Activated CD8-positive, alpha-beta T cell treated with anti-CD3 and anti-CD28 coated beads for 36 hours (primary cell): ENCODE measurements at regions not wholly inside any gene's neighbourhood (a gene's known extent, or its start where the extent isn't known, plus 50 kb on each side); places are given as distances from the start of the nearest gene placed in this dataset.
"Not testable (repeated sequence)": the region's sequence is repeated elsewhere in the genome, so short reads cannot be mapped to it uniquely, and the experiment has no call there.

ENCODE experiments used
- ATAC-seq: fragments of 200-7000 bp; cut with Tn5 transposase; one replicate; pipeline ENCODE4 v1.10.0; 2021; ENCODE audit warnings: mild to moderate bottlenecking, moderate library complexity
- CTCF ChIA-PET: fragments of 350-600 bp; sonication (Branson Sonifier 250); formaldehyde crosslinking; loops from one replicate; lab custom pipeline; 2021; ENCODE audit warnings: antibody characterized with exemption; lab: Charles Lee
- POLR2A ChIA-PET: fragments of 350-600 bp; sonication (Branson Sonifier 250); formaldehyde crosslinking; loops from one replicate; lab custom pipeline; 2021; ENCODE audit warnings: antibody characterized with exemption; lab: Charles Lee
- DNase-seq: peaks from one replicate; pipeline ENCODE4 v3.0.0-alpha.2; 2020
- H3K27ac Mint-ChIP-seq: one replicate; pipeline ENCODE4 v1.8.0; 2021; ENCODE audit warnings: mild to moderate bottlenecking, mixed read lengths
- H3K27me3 Mint-ChIP-seq: one replicate; pipeline ENCODE4 v1.8.0; 2021; ENCODE audit warnings: mixed read lengths
- H3K36me3 Mint-ChIP-seq: one replicate; pipeline ENCODE4 v1.8.0; 2021; ENCODE audit warnings: low read depth, mixed read lengths
- H3K4me1 Mint-ChIP-seq: one replicate; pipeline ENCODE4 v1.8.0; 2021; ENCODE audit warnings: low read depth, mixed read lengths
- H3K4me3 Mint-ChIP-seq: one replicate; pipeline ENCODE4 v1.8.0; 2021; ENCODE audit warnings: mild to moderate bottlenecking, moderate library complexity, mixed read lengths
- H3K9me3 Mint-ChIP-seq: one replicate; pipeline ENCODE4 v1.8.0; 2021; ENCODE audit warnings: mixed read lengths
- intact Hi-C: fragments of 100-400 bp; cut with micrococcal nuclease; formaldehyde crosslinking; loops from one replicate; pipeline ENCODE4 v1.10.0; 2022
- TF ChIP-seq, protein P1 (sequence below): fragments of 200-600 bp; IDR thresholded peaks from one replicate; pipeline ENCODE4 v1.8.0; 2022; ENCODE audit warnings: antibody characterized with exemption, mild to moderate bottlenecking

DNA sequence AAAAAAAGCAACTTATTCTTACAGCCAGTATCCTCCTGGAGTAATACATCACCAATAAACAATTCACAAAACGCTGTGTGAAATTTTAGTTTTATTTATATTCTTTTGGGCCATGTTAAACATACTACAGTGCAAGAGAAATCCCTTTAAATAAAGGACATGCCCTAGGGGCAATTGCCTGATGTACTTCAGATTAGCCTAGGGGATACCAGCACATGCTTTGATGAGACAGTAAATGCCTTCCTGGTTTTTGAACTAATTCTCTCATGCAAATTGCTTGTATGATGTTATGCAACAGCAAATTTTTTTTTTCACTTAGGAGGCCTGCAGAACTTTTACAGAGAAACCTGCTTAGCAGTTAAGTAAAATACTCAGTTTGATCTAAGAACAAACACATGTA lies 711.9 kb upstream of the FRG1 start:
- ATAC-seq (no peak), DNase-seq (no peak)
- TF ChIP-seq, protein P1, sequence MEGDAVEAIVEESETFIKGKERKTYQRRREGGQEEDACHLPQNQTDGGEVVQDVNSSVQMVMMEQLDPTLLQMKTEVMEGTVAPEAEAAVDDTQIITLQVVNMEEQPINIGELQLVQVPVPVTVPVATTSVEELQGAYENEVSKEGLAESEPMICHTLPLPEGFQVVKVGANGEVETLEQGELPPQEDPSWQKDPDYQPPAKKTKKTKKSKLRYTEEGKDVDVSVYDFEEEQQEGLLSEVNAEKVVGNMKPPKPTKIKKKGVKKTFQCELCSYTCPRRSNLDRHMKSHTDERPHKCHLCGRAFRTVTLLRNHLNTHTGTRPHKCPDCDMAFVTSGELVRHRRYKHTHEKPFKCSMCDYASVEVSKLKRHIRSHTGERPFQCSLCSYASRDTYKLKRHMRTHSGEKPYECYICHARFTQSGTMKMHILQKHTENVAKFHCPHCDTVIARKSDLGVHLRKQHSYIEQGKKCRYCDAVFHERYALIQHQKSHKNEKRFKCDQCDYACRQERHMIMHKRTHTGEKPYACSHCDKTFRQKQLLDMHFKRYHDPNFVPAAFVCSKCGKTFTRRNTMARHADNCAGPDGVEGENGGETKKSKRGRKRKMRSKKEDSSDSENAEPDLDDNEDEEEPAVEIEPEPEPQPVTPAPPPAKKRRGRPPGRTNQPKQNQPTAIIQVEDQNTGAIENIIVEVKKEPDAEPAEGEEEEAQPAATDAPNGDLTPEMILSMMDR = no peak
- H3K9me3 Mint-ChIP-seq = peaks cover 6% of the 10 kb centered on the region
- ChIA-PET POLR2A (no interaction called here), CTCF (no interaction called here)
- H3K4me1 Mint-ChIP-seq = no peaks in the 10 kb centered on the region
- no peak overlapping the region for H3K27ac Mint-ChIP-seq
- intact Hi-C loops = no loop called here
- H3K4me3 Mint-ChIP-seq = no peak overlapping the region
- H3K27me3 Mint-ChIP-seq = no peaks in the 10 kb centered on the region
- H3K36me3 Mint-ChIP-seq = no peaks in the 10 kb centered on the region

DNA sequence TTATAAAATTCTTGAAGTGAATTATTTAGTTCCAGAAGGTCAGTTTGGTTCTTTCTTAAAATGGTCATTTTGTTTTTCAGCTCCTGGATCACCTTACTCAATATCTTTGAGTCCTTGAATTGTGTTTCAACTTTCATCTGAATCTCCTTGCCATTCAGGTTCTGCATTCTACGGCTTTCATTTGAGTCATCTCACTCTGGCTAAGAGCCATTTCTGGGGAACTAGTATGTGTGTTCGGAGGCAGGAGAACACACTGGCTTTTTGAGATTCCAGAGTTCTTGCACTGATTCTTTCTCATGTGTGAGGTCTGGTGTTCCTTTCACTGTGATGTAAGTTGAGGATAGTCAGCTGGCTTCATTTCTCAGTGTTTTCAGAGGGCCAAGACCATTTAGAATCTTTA lies 708.4 kb upstream of the FRG1 start:
- H3K36me3 Mint-ChIP-seq = no peaks in the 10 kb centered on the region
- no peak overlapping the region for H3K27ac Mint-ChIP-seq
- peaks cover 7% of the 10 kb centered on the region for H3K9me3 Mint-ChIP-seq
- CTCF ChIA-PET = no interaction called here
- POLR2A ChIA-PET = no interaction called here
- no peak for DNase-seq
- no peaks in the 10 kb centered on the region for H3K4me1 Mint-ChIP-seq
- H3K27me3 Mint-ChIP-seq = no peaks in the 10 kb centered on the region
- intact Hi-C loops = no loop called here
- no peak for ATAC-seq
- TF ChIP-seq, protein P1 = no peak
- no peak overlapping the region for H3K4me3 Mint-ChIP-seq

DNA sequence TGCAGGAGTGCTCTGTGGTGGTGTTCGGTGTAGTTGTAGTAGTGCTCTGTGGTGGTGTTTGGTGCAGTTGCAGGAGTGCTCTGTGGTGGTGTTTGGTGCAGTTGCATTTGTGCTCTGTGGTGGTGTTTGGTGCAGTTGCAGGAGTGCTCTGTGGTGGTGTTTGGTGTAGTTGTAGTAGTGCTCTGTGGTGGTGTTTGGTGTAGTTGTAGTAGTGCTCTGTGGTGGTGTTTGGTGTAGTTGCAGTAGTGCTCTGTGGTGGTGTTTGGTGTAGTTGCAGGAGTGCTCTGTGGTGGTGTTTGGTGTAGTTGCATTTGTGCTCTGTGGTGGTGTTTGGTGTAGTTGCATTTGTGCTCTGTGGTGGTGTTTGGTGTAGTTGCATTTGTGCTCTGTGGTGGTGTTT lies 706.9 kb upstream of the FRG1 start:
- H3K4me3 Mint-ChIP-seq, CTCF ChIA-PET, intact Hi-C loops: not testable (repeated sequence)

DNA sequence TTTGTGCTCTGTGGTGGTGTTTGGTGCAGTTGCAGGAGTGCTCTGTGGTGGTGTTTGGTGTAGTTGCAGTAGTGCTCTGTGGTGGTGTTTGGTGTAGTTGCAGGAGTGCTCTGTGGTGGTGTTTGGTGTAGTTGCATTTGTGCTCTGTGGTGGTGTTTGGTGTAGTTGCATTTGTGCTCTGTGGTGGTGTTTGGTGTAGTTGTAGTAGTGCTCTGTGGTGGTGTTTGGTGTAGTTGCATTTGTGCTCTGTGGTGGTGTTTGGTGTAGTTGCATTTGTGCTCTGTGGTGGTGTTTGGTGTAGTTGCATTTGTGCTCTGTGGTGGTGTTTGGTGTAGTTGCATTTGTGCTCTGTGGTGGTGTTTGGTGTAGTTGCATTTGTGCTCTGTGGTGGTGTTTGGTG lies 705.7 kb upstream of the FRG1 start:
- intact Hi-C loops, ATAC-seq, H3K36me3 Mint-ChIP-seq, POLR2A ChIA-PET, H3K4me3 Mint-ChIP-seq, DNase-seq, H3K9me3 Mint-ChIP-seq, CTCF ChIA-PET, H3K27me3 Mint-ChIP-seq, H3K4me1 Mint-ChIP-seq, H3K27ac Mint-ChIP-seq: not testable (repeated sequence)

More for the DNA sequence above, 706.9 kb upstream of the FRG1 start:
- H3K36me3 Mint-ChIP-seq, H3K27ac Mint-ChIP-seq, DNase-seq, H3K27me3 Mint-ChIP-seq, POLR2A ChIA-PET, H3K4me1 Mint-ChIP-seq, H3K9me3 Mint-ChIP-seq, ATAC-seq: not testable (repeated sequence)

DNA sequence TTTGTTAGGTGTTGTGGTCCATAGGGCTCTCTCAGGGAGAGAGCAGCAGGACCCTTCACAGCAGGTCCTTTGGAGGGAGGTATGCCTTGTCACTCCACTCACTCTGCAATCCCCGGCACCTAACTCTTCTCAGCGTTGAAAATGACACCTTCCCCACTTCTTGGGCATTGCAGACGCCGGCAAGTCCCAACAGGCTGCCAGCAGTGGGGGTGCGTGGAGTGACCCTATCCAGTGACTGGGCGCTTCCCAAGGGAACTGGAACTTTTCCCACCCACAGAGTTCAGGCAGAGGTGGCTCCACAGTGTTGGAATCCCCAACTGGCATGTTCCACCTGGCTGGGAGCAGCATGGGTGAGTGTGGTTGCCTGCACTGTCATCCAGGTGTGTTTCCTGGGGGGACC lies 705.1 kb upstream of the FRG1 start:
- Mint-ChIP-seq H3K9me3 (peaks cover 5% of the 10 kb centered on the region), H3K27me3 (no peaks in the 10 kb centered on the region), H3K4me3 (no peak overlapping the region), H3K4me1 (no peaks in the 10 kb centered on the region), H3K36me3 (no peaks in the 10 kb centered on the region), H3K27ac (no peak overlapping the region)
- intact Hi-C loops = no loop called here
- CTCF ChIA-PET = no interaction called here
- TF ChIP-seq, protein P1 = no peak
- ATAC-seq (no peak), DNase-seq (no peak)
- POLR2A ChIA-PET = no interaction called here

DNA sequence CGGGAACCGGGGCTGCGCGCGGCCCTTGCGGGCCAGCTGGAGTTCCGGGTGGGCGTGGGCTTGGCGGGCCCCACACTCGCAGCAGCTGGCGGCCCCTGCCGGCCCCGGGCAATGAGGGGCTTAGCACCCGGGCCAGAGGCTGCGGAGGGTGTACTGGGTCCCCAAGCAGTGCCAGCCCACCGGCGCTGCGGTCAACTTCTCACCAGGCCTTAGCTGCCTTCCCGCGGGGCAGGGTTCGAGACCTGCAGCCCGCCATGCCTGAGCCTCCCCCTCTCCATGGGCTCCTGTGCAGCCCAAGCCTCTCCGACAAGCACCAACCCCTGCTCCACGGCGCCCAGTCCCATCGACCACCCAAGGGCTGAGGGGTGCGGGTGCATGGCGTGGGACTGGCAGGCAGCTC lies 704.4 kb upstream of the FRG1 start:
- H3K4me3 Mint-ChIP-seq, intact Hi-C loops, H3K9me3 Mint-ChIP-seq, H3K27ac Mint-ChIP-seq, H3K36me3 Mint-ChIP-seq, H3K4me1 Mint-ChIP-seq, CTCF ChIA-PET, ATAC-seq, H3K27me3 Mint-ChIP-seq, DNase-seq, POLR2A ChIA-PET: not testable (repeated sequence)

DNA sequence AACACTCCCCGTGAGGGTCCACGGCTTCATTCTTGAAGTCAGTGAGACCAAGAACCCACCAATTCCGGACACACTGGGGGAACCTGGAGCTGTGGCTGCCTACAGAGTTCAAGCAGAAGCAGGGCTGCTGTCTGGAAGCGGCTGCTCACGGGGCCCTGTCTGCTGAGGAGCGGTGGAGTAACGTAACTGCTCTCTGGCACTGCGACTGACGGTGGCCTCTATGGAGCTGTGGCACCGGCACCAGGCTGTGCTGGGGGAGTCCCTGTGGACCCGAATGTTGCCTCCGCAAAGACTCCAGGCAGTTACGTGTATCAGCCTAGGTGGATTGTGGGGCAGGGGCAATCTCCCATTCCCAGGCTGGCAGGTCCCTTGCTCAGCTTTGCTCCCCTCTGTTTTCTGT lies 703.3 kb upstream of the FRG1 start:
- Mint-ChIP-seq H3K36me3 (no peaks in the 10 kb centered on the region), H3K4me1 (no peaks in the 10 kb centered on the region), H3K27ac (no peak overlapping the region), H3K9me3 (peaks cover 4% of the 10 kb centered on the region), H3K4me3 (no peak overlapping the region), H3K27me3 (no peaks in the 10 kb centered on the region)
- TF ChIP-seq, protein P1 = no peak
- intact Hi-C loops = no loop called here
- ChIA-PET POLR2A (no interaction called here), CTCF (no interaction called here)
- ATAC-seq = no peak
- DNase-seq = no peak
